ENCODE measurements at regions not wholly inside any gene's neighbourhood (a gene's known extent, or its start where the extent isn't known, plus 50 kb on each side); places are given as distances from the start of the nearest gene placed in this dataset.

DNA sequence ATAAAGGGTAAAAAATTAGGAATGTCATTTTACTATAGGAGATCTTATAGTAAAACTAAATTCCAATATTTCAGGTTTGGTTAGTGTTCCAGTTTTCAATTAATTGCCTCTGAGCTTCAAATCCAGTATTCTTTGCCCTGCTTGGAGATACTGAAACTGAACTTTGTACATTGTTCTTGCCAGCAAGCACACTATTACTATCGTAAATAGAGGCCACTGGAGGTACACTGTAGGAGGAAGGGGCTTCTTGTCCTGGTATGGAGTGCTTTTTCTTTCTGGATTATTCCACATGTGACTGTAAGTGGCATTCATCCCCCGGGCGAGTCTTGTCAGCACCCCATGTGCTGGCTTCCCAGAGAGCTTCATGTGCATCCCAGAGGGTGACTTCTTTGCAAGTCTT is 234.7 kb upstream of the PTPRZ1 start:
- Histone ChIP-seq H4K20me1 (replicated peaks; ENCODE audit: control insufficient read depth, extremely low read depth, insufficient read depth, low read length) (no peaks in the 10 kb centered on the region), H3K79me2 (ENCODE audit: control insufficient read depth, insufficient read depth, low read length) (no peaks in the 10 kb centered on the region), H3K9me3 (replicated peaks; ENCODE audit: control insufficient read depth, insufficient read depth, low read length) (no peaks in the 10 kb centered on the region), H2AFZ (ENCODE audit: low read depth, low read length) (no peak overlapping the region), H3K27ac (ENCODE audit: insufficient read depth, low read depth, low read length) (no peak overlapping the region), H3K9ac (replicated peaks; ENCODE audit: extremely low read depth, insufficient read depth, low read length) (no peak overlapping the region), H3K4me2 (ENCODE audit: insufficient read depth, low read length) (no peak overlapping the region), H3K27me3 (ENCODE audit: control insufficient read depth in 2 of 2, insufficient read depth in 2 of 2, low read length in 2 of 2) (no peaks in the 10 kb centered on the region), H3K4me1 (ENCODE audit: control insufficient read depth, extremely low read depth, insufficient read depth, low read length) (no peaks in the 10 kb centered on the region), H3K36me3 (ENCODE audit: control insufficient read depth in 2 of 2, extremely low read depth in 1 of 2, insufficient read depth in 2 of 2, low read length in 2 of 2) (no peaks in the 10 kb centered on the region), H3K9me1 (replicated peaks; ENCODE audit: control insufficient read depth, extremely low read depth, insufficient read depth, low read length) (no peaks in the 10 kb centered on the region), H3K4me3 (replicated peaks in 1 of 3; ENCODE audit: insufficient read depth in 1 of 3, low read depth in 1 of 3, low read length in 3 of 3) (no peak overlapping the region)
- ChIA-PET POLR2A (no interaction called here), CTCF (no interaction called here)
- no TSS peak for BruUV-seq (replicated peaks)
- no peak for DNase-seq (ENCODE audit: low read depth, low spot score)
- dilution Hi-C loops (cut with MboI; ENCODE audit: extremely low pct_ligation_motif_present, low sequenced_read_pairs) (no loop called here), intact Hi-C loops (cut with micrococcal nuclease) (no loop called here)
- TF ChIP-seq, protein P1, sequence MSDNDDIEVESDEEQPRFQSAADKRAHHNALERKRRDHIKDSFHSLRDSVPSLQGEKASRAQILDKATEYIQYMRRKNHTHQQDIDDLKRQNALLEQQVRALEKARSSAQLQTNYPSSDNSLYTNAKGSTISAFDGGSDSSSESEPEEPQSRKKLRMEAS (IDR thresholded peaks at IDR 0.05; ENCODE audit: insufficient read depth, insufficient read length) = no peak
- TF ChIP-seq EZH2 (IDR thresholded peaks at IDR 0.05; ENCODE audit: borderline replicate concordance, low read depth, low read length, severe bottlenecking) (no peak), JUN (IDR thresholded peaks at IDR 0.05; ENCODE audit: borderline replicate concordance, insufficient read depth, insufficient read length, low read depth) (no peak), POLR2AphosphoS5 (IDR thresholded peaks at IDR 0.05; ENCODE audit: insufficient read depth, low read depth, low read length) (no peak), CTCF (IDR thresholded peaks at IDR 0.05; ENCODE audit: extremely low read depth in 1 of 2, insufficient read depth in 1 of 2, low read depth in 1 of 2, low read length in 2 of 2) (no peak), GATA2 (IDR thresholded peaks at IDR 0.05; ENCODE audit: insufficient read depth, insufficient read length, low read depth, low read length) (no peak)
- FAIRE-seq = no peak

DNA sequence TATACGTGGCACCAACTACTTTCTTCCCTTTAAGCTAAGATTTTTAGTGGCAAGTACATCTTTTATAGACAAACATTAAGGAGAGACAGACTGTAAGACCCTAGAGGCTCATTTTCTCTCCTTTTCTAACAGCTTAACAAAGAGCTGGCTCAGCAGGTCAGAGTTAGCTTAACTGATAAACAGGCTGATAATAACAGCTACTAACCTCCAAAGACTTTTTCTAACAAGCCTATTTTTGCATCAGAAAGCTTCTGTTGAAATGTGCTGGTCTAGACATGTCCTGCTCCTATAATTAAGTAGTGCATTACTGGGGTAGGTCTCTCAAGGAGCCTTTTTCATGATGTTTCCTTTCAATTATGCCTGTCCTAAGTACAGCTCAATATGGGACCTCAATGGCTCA is 238.2 kb upstream of the FAM3C start:
- H4K20me1 ChIP-seq (replicated peaks; ENCODE audit: control insufficient read depth, extremely low read depth, insufficient read depth, low read length) = no peaks in the 10 kb centered on the region
- TF ChIP-seq, protein P1 (IDR thresholded peaks at IDR 0.05; ENCODE audit: insufficient read depth, insufficient read length) = no peak
- TF ChIP-seq EZH2 (IDR thresholded peaks at IDR 0.05; ENCODE audit: borderline replicate concordance, low read depth, low read length, severe bottlenecking) (no peak), JUN (IDR thresholded peaks at IDR 0.05; ENCODE audit: borderline replicate concordance, insufficient read depth, insufficient read length, low read depth) (no peak)
- DNase-seq (ENCODE audit: low read depth, low spot score) (no peak), FAIRE-seq (no peak)
- no TSS peak for BruUV-seq (replicated peaks)
- no peak overlapping the region for H3K9ac ChIP-seq (replicated peaks; ENCODE audit: extremely low read depth, insufficient read depth, low read length)
- no peaks in the 10 kb centered on the region for H3K9me3 ChIP-seq (replicated peaks; ENCODE audit: control insufficient read depth, insufficient read depth, low read length)
- no peaks in the 10 kb centered on the region for H3K9me1 ChIP-seq (replicated peaks; ENCODE audit: control insufficient read depth, extremely low read depth, insufficient read depth, low read length)
- H3K36me3 ChIP-seq (ENCODE audit: control insufficient read depth in 2 of 2, extremely low read depth in 1 of 2, insufficient read depth in 2 of 2, low read length in 2 of 2) = no peaks in the 10 kb centered on the region
- H3K27ac ChIP-seq (ENCODE audit: insufficient read depth, low read depth, low read length) = no peak overlapping the region
- no peak overlapping the region for H3K4me3 ChIP-seq (replicated peaks in 1 of 3; ENCODE audit: insufficient read depth in 1 of 3, low read depth in 1 of 3, low read length in 3 of 3)
- dilution Hi-C loops (cut with MboI; ENCODE audit: extremely low pct_ligation_motif_present, low sequenced_read_pairs) (no loop called here), intact Hi-C loops (cut with micrococcal nuclease) (no loop called here)
- H3K27me3 ChIP-seq (ENCODE audit: control insufficient read depth in 2 of 2, insufficient read depth in 2 of 2, low read length in 2 of 2) = no peaks in the 10 kb centered on the region
- no peak overlapping the region for H3K4me2 ChIP-seq (ENCODE audit: insufficient read depth, low read length)
- no peak overlapping the region for H2AFZ ChIP-seq (ENCODE audit: low read depth, low read length)
- no peaks in the 10 kb centered on the region for H3K79me2 ChIP-seq (ENCODE audit: control insufficient read depth, insufficient read depth, low read length)
- ChIA-PET POLR2A (no interaction called here), CTCF (no interaction called here)
- H3K4me1 ChIP-seq (ENCODE audit: control insufficient read depth, extremely low read depth, insufficient read depth, low read length) = no peaks in the 10 kb centered on the region
